NOMO-1 treated with dmso at 0.1 percent for 144 hours (cell line): ENCODE measurements at regions not wholly inside any gene's neighbourhood (a gene's known extent, or its start where the extent isn't known, plus 50 kb on each side); places are given as distances from the start of the nearest gene placed in this dataset.

Experiments used
- DNase-seq: peaks from one replicate; lab custom pipeline; 2025; ENCODE audit not compliant: unreplicated experiment; lab: John Stamatoyannopoulos, UW

DNA sequence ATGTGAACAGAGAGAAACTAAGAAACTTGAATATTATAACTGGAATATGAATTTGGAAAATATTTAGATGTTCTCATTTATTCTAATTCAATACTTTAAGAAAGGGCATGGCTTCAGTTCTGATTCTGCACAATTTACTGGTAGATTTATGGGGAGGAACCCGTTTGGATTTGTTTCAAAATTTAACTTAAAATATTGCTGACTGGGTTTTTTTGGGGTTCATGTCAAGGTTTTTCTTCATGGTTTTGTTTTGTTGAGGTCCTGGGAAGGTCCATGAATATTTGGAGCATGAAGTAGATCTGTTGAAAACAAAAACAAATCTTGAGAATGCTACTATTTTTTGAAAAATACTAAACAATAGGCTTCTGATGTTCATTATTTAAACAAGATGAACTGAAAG, 214.7 kb downstream of the PIK3R1 start:
- DNase-seq, result no peak

DNA sequence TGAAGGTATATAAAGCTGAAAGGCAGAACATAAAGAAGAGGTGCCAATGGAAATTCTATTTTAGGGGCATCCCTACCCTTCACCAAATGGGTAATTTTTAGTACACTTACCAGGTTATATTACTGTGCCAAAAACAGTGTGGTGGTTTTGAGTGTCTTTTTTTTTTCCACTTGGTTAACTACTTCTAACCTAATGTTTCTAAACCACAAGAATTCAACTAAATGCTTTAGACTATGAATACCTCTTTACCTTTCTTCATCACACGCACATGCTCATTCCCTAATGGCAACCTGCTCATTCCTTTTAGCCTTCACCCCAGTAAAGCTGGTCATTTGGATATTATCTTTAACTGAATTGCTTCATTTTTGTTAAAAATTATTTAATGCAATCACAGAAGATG, 215.6 kb downstream of the PIK3R1 start:
- no peak for DNase-seq

DNA sequence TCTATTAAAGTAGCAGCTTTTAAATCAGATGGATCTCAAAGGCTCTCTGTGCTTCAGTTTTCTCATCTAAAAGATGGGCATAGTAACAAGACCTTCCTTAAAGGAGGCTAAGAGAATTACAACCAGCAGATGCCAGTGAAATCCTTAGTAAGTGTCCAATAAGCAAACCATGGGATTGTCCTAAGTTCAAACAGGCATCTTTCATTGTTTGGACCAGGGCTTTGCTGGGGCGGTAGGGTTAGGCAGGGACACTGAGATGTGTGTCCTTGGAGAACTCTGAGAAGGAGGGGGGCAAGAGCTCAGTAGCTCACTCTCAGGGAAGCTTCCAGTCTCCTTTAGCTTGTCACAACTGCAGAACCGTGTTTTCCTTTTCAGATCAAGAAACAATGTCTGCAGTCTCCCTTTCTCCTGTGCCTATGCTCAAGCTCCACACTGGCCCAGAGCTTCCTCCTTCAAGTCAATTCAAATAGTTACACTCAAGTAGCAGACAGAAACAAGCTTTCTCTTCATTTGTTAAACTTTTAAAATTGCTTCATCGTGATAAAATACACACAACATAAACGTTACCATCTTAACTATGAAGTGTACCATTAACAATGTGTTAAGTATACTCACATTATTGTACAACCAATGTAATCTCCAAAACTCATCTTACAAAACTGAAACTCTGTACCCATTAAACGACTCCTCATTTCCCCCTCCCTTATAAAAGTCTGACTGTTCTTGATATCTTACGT, 216.2 kb downstream of the PIK3R1 start:
- DNase-seq, result no peak

DNA sequence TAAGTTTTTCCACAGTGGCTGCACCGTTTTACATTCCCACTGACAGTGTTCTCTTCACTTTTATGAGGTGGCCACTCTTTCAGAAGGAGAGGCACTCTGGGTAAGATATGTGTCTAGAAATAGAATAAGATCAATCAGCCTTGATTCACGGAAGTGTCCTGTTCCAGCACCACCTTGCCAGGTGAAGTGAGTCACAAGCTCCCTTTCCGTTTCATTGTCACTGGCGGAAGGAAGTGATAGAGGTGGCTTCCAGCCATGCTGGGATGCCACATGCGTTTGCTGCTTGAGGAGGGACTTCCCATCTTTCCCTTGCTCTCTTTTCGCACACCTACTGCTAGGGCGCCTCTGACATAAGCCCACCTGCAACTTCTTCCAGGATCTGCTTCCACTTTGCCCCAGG, 217.1 kb downstream of the PIK3R1 start:
- no peak for DNase-seq

DNA sequence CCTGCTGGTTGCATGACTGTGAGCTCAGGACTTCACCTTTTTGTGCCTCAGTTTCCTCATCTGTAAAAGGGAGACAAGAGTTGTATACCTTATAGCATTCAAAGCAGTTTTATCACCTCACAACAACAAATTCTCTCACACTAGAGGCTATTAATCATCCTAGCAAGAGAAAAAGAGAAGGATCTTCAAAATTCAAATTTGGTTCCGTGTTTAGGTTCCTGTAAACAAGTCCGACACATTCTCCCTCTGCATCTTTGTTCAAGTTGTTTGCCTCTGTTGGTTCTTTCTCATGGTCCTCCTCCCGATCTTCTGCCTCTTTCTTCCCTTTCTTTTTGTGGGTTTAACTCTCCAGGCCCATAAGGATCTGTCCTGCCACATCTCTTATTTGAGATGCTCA, 218.0 kb downstream of the PIK3R1 start:
- no peak for DNase-seq

DNA sequence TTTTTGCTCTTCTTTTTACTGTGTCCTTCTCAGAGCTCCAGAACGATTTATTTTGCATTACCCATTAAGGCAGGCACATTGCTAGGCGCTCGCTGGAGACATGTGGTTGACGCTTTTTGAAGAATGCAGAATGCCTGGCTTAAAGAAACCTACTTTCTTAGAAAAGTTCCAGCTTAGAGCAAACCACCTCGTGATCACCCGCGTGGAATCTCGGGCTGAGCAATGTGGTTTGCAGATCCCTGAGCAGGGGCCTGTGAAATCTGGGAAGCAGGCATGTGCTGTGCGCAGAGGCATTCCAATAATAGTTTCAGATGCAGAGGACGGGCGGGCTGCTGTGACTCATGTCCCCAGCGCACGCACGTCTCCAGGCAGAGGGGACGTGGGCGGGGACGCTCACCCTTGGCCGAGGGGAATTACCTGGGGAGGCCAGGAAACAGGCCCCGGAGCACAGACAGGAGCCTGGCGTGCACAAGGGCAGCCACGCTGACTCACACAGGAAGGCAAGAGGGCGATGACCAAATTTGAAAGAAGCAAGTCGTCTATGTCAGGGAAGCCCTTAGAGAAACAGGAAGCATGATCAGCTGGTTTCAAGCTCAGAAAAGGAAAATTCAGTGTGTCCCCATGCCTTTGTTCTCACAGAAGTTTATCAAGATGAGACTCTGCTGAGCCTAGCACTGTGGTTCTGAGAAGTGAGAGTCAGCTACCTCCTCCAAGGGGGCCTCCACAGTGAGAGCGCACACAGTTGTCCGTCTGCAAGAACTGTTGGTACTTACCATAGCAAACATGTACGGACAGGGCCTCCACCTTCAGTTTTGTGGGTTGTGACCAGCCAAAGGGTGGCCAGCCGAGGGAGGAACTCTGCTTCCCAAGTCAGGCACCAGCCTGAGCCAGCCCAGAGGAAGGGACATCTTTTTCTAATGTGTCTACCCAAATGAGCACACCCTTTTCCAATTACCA, 218.6 kb downstream of the PIK3R1 start:
- DNase-seq, result peak; percentile 88

DNA sequence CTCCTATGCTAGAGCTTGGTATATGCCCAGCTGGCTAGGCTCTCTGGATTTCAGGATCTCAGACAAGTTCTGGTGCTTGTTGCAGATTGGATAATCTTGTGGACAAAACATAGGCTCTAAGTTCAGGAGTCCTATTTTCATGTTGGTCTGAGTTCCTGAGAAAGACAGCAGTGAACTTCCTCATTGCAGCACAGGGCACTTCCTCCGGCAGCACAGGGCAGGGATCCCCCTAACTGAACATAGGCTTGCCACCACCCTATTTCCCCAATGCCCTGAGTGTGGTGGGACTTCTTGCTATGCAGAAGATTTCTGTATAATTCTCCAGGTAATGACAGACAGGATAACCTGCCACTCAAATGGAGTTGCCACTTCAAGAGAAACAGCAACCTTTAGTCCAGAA, 220.1 kb downstream of the PIK3R1 start:
- DNase-seq, result peak; percentile 44

DNA sequence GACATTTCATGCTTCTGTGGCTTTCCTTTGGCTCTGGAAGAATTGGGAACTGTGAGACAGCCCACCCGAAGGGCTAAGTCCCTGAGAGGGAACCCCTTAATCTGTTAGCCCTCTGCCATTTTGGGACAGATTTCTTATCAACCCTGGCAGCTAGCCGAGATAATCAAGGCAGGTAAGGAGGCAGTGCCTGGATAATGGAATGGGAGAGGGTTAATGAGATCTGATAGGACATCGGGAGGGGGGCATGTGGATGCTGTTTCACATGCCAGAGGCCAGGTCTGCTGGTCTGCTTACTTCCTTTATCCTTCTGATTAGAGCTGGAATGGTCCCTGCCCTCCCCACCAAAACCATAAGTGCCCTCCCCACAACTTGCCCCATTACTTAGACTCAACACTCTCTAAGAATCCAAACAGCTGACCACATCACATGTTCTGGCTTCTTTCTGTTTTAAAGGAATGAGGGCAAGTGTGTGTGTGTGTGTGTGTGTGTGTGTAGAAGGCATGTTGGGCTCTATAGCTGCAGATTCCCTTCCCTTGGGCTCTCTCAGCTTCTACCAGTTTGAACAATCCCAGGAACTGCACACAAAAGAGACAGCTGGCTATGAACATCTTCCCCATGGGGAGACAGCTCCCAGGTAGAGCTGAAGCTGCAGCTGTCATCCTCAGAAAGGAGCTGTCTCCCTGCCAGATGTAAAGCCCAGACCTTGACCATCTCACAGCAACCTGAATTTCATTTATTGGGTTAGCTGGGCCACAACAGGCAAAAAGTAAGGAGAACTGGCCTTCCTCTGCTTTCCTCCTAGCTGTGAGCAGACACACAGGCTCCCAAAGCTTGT, 221.3 kb downstream of the PIK3R1 start:
- no peak for DNase-seq

DNA sequence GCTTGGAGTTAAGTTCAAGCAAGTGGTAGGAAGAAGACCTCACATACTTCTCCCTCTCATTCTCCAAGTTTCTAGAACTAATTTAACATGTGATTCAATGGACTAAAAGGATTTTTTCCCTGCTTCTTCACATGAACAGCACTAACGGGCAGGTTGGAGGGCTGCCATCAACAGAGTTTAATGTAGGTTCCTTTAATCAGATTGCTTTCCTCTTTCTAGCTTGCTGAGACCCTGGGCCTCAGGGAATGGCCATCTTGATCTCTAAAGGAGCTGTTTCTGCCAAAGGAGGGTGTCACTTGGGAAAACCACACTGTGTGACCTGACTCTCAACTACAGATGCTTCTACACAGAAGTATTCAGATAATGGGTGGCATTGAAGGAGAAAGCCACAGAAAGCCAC, 223.3 kb downstream of the PIK3R1 start:
- no peak for DNase-seq

DNA sequence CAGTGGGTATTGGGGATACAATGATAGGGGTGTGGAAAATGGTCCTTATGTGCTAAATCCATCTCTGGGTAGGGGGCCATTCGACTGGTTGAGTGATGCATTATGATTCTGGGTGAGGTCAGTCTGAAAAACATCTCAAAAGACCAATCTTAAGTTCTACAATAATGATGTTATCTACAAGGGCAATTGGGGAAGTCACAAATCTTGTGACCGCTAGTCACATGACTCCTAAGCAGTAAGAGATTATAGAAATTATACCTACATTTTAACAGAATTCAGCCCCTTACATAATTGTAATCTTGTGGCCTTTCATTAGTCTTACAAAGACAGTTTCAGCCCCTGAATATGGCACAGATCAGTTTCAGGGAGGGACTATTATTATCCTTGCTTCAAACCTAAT, 224.7 kb downstream of the PIK3R1 start:
- no peak for DNase-seq

DNA sequence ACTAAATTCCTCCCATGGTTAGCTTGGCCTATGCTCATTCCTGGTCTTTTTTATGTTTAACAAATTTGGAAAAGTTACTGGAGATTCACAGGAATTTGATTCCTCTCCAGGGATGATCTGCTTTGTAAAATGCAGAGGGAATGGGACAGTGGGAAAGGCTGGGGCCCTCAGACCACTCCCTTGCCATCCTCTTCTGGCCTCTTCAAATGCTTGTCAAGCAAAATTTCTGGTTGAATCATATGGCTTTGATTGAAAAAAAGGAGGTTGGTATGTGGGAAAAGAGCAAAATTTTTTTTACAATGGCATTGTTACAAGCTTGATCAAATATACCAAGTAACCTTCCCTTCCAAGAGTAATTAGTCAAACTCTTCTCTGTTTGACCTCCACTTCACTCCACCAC, 225.1 kb downstream of the PIK3R1 start:
- DNase-seq, result no peak

DNA sequence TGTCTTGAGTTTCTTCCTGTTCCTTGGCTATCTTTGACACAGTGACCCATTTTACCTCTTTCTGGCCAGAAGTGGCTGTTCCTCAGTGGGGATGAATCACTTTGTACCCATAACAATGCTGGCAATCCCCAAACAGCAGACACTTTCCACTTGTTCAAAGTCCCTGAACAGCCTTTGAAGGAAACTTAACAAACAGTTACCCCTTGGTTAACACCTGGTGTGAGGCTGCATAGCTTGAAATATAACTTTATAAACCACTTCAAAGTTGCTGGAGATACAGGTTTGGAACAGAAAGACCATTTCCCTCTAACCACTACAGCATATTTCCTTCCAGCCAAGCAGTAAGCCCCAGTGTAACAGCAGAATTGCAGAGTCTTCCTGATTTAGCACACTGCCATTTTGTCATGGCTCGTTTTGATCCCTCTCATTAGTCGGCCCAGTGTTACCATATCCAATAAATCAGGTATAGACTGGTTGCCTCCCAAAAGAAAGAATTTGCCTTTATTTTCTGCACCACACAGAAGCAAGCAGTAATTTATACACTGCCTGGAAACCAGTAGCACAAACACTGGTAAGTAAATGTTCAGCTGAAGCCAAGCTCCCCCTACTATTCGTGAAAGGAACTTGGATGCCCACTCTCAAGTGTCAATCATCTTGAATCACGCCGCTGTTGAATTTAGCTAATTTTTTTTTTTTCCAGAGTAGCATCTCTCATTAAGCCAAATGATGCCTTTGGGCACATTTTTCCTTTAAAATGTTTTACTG, 225.9 kb downstream of the PIK3R1 start:
- DNase-seq, result no peak

DNA sequence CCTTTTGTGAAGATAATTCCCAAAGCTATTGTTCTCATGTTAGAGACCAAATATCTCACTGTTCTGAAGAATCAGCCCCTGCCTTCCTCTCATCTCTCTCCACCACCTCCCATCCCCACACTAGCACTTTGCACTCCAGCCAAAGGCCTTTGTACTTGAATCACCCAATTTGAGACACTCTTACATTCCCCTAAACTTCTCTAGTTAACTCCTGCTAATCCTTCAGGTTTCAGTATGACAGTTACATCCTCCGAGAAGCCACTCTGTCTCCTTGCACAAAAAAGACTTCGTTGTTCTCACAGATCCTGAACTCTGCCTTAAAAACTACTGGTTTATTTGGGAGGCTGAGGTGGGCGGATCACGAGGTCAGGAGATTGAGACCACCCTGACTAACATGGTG, 227.5 kb downstream of the PIK3R1 start:
- no peak for DNase-seq

DNA sequence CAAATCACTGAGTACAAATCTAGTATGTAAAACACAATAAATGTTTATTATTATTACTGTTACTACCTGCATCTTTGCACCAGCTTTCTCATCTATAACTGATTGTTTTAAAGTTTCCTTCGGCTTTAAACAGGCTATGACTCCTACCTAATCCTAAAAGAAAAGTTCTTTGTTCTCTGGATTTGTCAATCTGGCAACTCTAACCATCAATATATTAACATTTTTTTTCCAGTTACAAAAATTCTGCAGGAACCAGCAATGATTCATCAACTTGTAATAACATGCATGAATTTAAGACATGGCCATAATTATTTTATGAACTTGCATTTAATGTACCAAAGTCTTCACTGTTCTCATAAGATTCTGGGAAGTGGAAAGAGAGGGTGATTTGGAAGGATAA, 228.5 kb downstream of the PIK3R1 start:
- no peak for DNase-seq

DNA sequence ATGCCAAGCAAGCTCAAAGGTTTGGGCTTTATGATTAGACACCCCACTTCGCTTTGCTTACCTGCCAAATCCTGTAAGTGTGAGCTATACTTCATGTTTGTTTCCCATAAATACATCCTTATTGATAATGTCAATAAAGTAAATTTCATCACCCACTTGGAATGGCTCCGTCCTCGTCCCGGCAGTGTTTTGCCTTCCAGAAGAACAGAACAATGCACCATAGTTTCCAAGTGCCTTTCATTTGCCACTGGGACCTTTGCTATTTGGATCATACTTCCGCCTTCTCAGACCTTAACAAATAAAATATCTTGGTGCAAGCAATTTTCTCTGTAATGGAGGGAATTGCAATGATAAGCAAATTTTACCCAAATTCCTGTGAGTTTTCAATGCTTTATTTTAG, 229.3 kb downstream of the PIK3R1 start:
- no peak for DNase-seq

DNA sequence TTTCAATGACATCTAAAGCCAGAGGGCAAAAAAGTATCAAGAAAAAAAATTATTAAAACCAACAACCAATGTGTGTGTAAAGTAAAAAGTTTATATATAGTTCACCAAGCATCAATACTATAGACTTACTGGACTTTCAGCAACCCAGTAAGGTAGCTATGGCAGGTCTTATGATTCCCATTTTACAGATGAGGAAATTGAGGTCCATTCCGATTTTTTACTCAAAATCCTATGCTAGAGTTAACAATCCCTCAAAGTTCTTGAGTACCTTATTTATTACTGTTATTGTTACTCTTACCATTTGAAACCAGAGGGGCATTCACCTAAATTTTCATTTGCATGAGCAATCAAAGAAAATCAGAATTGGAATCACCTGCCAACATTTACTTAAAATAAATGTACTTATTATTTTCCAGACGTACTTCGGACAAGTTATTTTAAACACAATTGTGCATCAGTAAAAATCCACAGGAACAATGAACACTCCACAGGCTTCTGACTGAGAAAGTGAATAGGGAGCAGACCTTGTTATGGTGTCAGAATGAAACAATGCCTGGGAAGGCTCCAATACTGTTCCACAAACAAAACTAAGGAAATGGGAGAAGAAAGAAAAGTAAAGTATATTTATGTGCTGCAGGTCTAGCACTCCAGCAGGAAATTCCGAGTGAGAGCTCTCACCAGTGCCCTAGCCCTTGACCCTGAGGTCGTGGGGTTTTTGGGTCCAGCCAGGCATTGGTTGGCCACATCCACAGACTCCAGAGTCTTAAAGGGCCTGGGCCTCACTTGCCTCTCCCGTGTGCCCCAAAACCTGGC, 229.9 kb downstream of the PIK3R1 start:
- DNase-seq, result no peak

DNA sequence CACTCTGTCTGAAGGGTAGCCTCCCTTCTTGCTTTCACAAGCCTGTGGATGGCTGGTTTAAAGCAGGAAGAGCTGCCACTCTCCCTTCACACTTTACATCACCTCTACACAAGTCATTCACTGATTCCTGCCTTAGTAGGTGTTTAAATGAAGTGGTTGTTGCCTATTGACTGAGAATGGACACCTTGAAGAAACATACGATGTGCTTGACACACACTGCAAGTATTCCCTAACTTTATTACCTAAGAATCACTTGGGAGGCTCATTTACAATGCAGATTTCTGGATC, 230.5 kb downstream of the PIK3R1 start:
- no peak for DNase-seq

DNA sequence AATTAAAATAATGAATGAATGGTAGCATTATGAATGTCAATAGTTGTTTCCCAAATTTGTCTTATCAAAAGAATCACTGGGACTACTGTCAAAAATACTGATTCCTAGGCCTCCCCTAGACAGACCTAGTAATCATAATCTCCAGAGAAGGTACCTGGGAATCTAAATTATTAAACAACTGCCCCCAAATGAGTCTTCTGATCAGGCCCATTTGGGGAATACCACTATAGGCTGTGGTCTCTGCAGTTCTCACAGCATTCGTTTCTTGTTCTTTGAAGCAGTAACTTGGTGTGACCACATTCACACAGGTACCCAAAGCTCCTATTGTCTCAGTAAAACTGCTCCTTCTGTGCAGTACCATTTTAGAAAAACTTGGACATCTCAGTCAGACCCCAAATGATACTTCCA, 230.9 kb downstream of the PIK3R1 start:
- no peak for DNase-seq

DNA sequence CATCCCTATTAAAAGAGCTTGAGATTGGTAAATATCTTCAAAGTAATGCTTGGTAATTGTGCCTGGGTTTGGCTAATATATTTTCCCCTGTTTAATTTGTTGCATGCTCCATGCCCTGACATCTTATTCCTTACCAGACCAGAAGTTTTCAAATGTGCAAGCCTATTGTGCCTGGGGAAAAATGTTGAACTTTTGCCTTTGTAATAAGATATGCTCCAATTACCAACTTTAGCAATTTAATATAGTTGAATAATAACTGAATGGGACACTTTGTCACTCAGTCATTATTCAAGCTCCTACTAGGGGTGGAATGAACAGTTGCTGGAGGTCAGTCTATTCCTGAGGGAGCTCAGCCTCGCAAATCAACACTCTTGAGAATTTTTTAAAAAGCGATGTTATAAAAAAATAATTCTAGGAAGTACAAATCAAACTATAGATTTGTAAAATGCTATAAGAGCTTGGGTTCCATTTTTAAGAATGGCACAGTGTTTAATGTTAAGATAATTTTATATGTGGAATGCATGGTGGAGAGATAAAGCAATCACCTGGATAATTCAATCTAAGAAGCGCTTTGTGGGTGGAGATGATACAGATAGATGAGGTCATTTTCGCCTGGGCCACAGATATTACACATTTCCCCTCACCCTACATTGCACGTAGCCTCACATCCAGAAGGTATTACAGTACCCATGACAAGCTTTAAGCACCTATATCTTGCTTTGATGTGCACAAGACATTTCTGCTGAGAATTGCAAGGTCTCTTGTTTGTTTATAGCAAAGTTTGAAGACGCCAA, 231.8 kb downstream of the PIK3R1 start:
- no peak for DNase-seq
